PFSK-1 (cell line): ENCODE measurements at regions not wholly inside any gene's neighbourhood (a gene's known extent, or its start where the extent isn't known, plus 50 kb on each side); places are given as distances from the start of the nearest gene placed in this dataset.

Experiments used
- FOXP2 ChIP-seq: optimal IDR thresholded peaks from 2 replicates; pipeline ENCODE3; 2011; ENCODE audit warnings: borderline replicate concordance, control low read depth, inconsistent platforms; ENCODE audit not compliant: insufficient read depth; ENCODE audit errors: extremely low read length, extremely low read depth
- POLR2AphosphoS5 ChIP-seq: IDR thresholded peaks from 2 replicates; pipeline ENCODE4 v1.6.1; 2012; ENCODE audit warnings: low read depth, mild to moderate bottlenecking, control low read depth, low read length, moderate library complexity
- SIN3A ChIP-seq: IDR thresholded peaks from 2 replicates; pipeline ENCODE4 v1.6.1; 2012; ENCODE audit warnings: mild to moderate bottlenecking, low read length, moderate library complexity, borderline replicate concordance; ENCODE audit not compliant: insufficient read depth
- TAF1 ChIP-seq: IDR thresholded peaks from 2 replicates; pipeline ENCODE4 v1.6.1; 2012; ENCODE audit warnings: low read length, control low read depth, borderline replicate concordance; ENCODE audit not compliant: insufficient read depth
- TF ChIP-seq, protein P1 (sequence below), 2 experiments: IDR thresholded peaks; 2 replicates each; pipeline versions ENCODE4 v1.6.1 to v1.8.0; 2011 to 2012; ENCODE audit warnings: low read depth in 2 of 2, low read length in 2 of 2, control low read depth in 1 of 2, inconsistent platforms in 1 of 2, mild to moderate bottlenecking in 1 of 2, moderate library complexity in 1 of 2; ENCODE audit not compliant: insufficient read depth in 1 of 2

GRCh38 chr2:56613920-56614319 lies 430.1 kb downstream of the CCDC85A start:
- no peak for TF ChIP-seq POLR2AphosphoS5
- TF ChIP-seq TAF1: no peak
- TF ChIP-seq SIN3A: no peak

DNA sequence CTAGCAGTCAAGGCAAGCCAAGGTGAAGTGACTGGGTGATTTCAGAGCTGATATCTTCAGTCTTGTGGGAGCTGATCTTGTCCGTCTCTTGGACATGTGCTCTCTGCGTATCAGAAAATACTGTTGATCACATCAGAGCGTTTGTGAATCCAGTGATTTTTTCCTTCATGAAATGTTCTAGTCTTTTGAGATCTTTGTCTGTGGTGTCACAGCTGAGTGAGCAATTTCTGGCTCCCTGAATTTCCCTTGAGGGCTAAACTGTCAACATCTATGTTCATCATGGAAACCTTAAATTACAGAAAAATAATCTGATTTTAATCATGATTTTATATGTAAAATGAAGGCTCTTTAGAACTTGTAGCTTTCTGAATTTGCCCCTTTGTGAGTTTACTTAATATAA lies 432.0 kb downstream of the CCDC85A start:
- TF ChIP-seq SIN3A: no peak
- TF ChIP-seq, protein P1, sequence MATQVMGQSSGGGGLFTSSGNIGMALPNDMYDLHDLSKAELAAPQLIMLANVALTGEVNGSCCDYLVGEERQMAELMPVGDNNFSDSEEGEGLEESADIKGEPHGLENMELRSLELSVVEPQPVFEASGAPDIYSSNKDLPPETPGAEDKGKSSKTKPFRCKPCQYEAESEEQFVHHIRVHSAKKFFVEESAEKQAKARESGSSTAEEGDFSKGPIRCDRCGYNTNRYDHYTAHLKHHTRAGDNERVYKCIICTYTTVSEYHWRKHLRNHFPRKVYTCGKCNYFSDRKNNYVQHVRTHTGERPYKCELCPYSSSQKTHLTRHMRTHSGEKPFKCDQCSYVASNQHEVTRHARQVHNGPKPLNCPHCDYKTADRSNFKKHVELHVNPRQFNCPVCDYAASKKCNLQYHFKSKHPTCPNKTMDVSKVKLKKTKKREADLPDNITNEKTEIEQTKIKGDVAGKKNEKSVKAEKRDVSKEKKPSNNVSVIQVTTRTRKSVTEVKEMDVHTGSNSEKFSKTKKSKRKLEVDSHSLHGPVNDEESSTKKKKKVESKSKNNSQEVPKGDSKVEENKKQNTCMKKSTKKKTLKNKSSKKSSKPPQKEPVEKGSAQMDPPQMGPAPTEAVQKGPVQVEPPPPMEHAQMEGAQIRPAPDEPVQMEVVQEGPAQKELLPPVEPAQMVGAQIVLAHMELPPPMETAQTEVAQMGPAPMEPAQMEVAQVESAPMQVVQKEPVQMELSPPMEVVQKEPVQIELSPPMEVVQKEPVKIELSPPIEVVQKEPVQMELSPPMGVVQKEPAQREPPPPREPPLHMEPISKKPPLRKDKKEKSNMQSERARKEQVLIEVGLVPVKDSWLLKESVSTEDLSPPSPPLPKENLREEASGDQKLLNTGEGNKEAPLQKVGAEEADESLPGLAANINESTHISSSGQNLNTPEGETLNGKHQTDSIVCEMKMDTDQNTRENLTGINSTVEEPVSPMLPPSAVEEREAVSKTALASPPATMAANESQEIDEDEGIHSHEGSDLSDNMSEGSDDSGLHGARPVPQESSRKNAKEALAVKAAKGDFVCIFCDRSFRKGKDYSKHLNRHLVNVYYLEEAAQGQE (IDR thresholded peaks at IDR 0.05; ENCODE audit: insufficient read depth in 1 of 2, low read depth in 2 of 2, low read length in 2 of 2): no peak
- no peak for TF ChIP-seq POLR2AphosphoS5
- TF ChIP-seq FOXP2: no peak
- no peak for TF ChIP-seq TAF1

DNA sequence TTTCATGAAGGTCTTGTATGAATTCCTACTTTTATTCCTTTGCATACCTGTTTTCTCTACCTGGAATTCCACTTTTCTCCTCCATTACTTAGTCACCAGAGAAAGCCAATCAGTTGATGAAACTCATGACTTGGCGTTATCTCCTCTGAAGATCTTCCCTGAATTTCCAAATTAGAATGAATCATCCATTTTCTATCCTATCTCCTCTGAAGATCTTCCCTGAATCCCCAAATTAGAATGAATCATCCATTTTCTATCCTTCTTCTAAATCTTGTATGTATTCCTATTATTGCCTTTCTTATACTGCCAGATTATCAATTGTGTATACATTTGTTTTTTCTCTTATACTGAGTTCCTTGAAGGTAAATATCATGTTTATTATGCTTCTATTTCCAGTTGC lies 440.4 kb downstream of the CCDC85A start:
- TF ChIP-seq SIN3A: no peak
- TF ChIP-seq POLR2AphosphoS5: no peak
- TF ChIP-seq, protein P1 (IDR thresholded peaks at IDR 0.05; ENCODE audit: insufficient read depth in 1 of 2, low read depth in 2 of 2, low read length in 2 of 2): no peak
- no peak for TF ChIP-seq TAF1
- TF ChIP-seq FOXP2: no peak

DNA sequence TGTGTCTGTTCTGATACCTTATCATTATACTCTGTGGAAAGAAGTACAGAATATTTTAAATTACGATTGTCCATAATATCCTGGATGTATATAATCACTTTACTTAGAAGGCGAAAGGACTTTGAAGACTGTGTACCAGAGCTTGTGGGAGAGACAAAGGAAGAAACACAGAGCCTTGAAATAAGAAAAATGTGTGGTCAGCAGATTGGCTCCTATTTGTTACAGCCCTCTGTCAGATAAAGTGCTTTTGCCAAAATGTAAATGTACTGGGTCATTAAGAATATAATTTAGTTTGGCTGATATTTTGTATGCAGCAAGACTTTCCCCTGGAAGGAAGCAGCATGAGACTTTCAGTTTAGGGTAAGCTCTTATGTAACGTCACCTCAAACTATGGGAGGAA lies 443.1 kb downstream of the CCDC85A start:
- TF ChIP-seq FOXP2: no peak
- no peak for TF ChIP-seq POLR2AphosphoS5
- TF ChIP-seq, protein P1 (IDR thresholded peaks at IDR 0.05; ENCODE audit: insufficient read depth in 1 of 2, low read depth in 2 of 2, low read length in 2 of 2): no peak
- no peak for TF ChIP-seq SIN3A
- no peak for TF ChIP-seq TAF1

DNA sequence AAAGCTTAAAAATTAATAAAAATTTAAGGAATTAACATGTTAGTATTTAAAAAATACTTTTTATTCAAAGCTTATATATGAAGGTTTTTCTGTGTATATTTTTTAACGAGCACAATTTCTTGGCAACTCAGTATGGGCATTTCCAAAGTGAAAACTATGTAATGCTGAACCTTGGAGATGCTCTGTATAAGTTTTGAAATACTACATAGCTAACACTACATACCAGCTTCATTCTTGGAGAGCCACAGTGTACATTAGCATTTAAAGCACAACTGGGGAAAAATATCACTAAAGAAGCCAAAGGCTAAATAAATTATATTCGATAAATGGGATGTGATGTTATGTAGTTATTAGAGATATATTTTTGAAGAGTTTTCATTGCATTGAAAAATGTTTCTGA lies 446.5 kb downstream of the CCDC85A start:
- TF ChIP-seq, protein P1 (IDR thresholded peaks at IDR 0.05; ENCODE audit: insufficient read depth in 1 of 2, low read depth in 2 of 2, low read length in 2 of 2): no peak

- TF ChIP-seq, protein P1 (IDR thresholded peaks at IDR 0.05; ENCODE audit: insufficient read depth in 1 of 2, low read depth in 2 of 2, low read length in 2 of 2): no peak
- TF ChIP-seq FOXP2: no peak
- TF ChIP-seq SIN3A: no peak
- TF ChIP-seq POLR2AphosphoS5: no peak
- TF ChIP-seq TAF1: no peak
Observed at GRCh38 chr2:56647997-56648396, 464.2 kb downstream of the CCDC85A start.
